C4-2B (cell line): ENCODE measurements at regions not wholly inside any gene's neighbourhood (a gene's known extent, or its start where the extent isn't known, plus 50 kb on each side); places are given as distances from the start of the nearest gene placed in this dataset.

ENCODE experiments used
- CTCF ChIP-seq: fragments of 450-650 bp; conservative IDR thresholded peaks from 2 replicates; pipeline ENCODE4 v1.5.1; 2017; ENCODE audit warnings: mild to moderate bottlenecking
- ZFX ChIP-seq: fragments of 450-650 bp; IDR thresholded peaks from 2 replicates; pipeline ENCODE4 v1.6.1; 2017

GRCh38 chr9:70468291-70468690 lies 53.8 kb upstream of the KLF9 start:
- TF ChIP-seq CTCF (no peak), ZFX (no peak)
